Activated naive CD4-positive, alpha-beta T cell treated with anti-CD3 and anti-CD28 coated beads, Interleukin-2, amount 50 U/mL, for 72 hours (primary cell): ENCODE measurements at regions not wholly inside any gene's neighbourhood (a gene's known extent, or its start where the extent isn't known, plus 50 kb on each side); places are given as distances from the start of the nearest gene placed in this dataset.

Experiments
- ATAC-seq, 2 donors: fragments of 150-1000 bp; cut with Tn5 transposase; 2 replicates each; pipeline ENCODE4 v1.10.0; 2021; ENCODE audit warnings: mild to moderate bottlenecking in 2 of 2, moderate library complexity in 2 of 2
- DNase-seq, 2 donors: peaks; one replicate each; pipeline ENCODE4 v3.0.0; 2021 to 2022; ENCODE audit warnings: low spot score in 2 of 2
- H3K27ac Mint-ChIP-seq, 2 donors: one replicate each; pipeline ENCODE4 v1.8.0; 2022; ENCODE audit warnings: mild to moderate bottlenecking in 2 of 2, mixed read lengths in 2 of 2
- H3K36me3 Mint-ChIP-seq, 2 donors: one replicate each; pipeline ENCODE4 v1.8.0; 2022; ENCODE audit warnings: mixed read lengths in 2 of 2
- H3K9me3 Mint-ChIP-seq, 2 donors: one replicate each; pipeline ENCODE4 v1.8.0; 2022; ENCODE audit warnings: mixed read lengths in 2 of 2

GRCh38 chr7:12851142-12851541, 163.7 kb downstream of the ARL4A start:
- H3K36me3 Mint-ChIP-seq, result no peaks in the 10 kb centered on the region
- H3K9me3 Mint-ChIP-seq, result peaks cover 5 to 7% of the 10 kb centered on the region in 2 donors
- DNase-seq (no peak), ATAC-seq (no peak)
- H3K27ac Mint-ChIP-seq, result no peak overlapping the region

GRCh38 chr7:12851841-12852240, 164.4 kb downstream of the ARL4A start:
- ATAC-seq (no peak), DNase-seq (no peak)
- Mint-ChIP-seq H3K36me3 (no peaks in the 10 kb centered on the region), H3K9me3 (peaks cover 4 to 7% of the 10 kb centered on the region in 2 donors), H3K27ac (no peak overlapping the region)

- DNase-seq (no peak), ATAC-seq (no peak)
- H3K9me3 Mint-ChIP-seq, result no peaks in the 10 kb centered on the region
- H3K27ac Mint-ChIP-seq, result no peak overlapping the region
- H3K36me3 Mint-ChIP-seq, result no peaks in the 10 kb centered on the region
Measured at GRCh38 chr7:12855036-12855435, 167.6 kb downstream of the ARL4A start.

- no peak for ATAC-seq
- DNase-seq, result no peak
- H3K9me3 Mint-ChIP-seq, result no peaks in the 10 kb centered on the region
- no peak overlapping the region for H3K27ac Mint-ChIP-seq
- no peaks in the 10 kb centered on the region for H3K36me3 Mint-ChIP-seq
Measured at GRCh38 chr7:12859761-12860160, 172.3 kb downstream of the ARL4A start.

- ATAC-seq, result no peak
- no peak for DNase-seq
- no peaks in the 10 kb centered on the region for H3K36me3 Mint-ChIP-seq
- H3K9me3 Mint-ChIP-seq, result no peaks in the 10 kb centered on the region
- H3K27ac Mint-ChIP-seq, result no peak overlapping the region
Measured at GRCh38 chr7:12861070-12861469, 173.6 kb downstream of the ARL4A start.

- ATAC-seq (no peak), DNase-seq (no peak)
- H3K36me3 Mint-ChIP-seq, result no peaks in the 10 kb centered on the region
- H3K9me3 Mint-ChIP-seq, result no peaks in the 10 kb centered on the region
- no peak overlapping the region for H3K27ac Mint-ChIP-seq
Measured at GRCh38 chr7:12862146-12862545, 174.7 kb downstream of the ARL4A start.

- Mint-ChIP-seq H3K27ac (no peak overlapping the region), H3K9me3 (no peaks in the 10 kb centered on the region), H3K36me3 (no peaks in the 10 kb centered on the region)
- DNase-seq (no peak), ATAC-seq (no peak)
Measured at GRCh38 chr7:12864470-12865046, 177.1 kb downstream of the ARL4A start.

GRCh38 chr7:12865593-12865992, 178.2 kb downstream of the ARL4A start:
- no peak for DNase-seq
- H3K36me3 Mint-ChIP-seq, result no peaks in the 10 kb centered on the region
- ATAC-seq, result no peak
- no peaks in the 10 kb centered on the region for H3K9me3 Mint-ChIP-seq
- H3K27ac Mint-ChIP-seq, result no peak overlapping the region

GRCh38 chr7:12866207-12866606, 178.8 kb downstream of the ARL4A start:
- ATAC-seq, result no peak
- Mint-ChIP-seq H3K36me3 (no peaks in the 10 kb centered on the region), H3K9me3 (no peaks in the 10 kb centered on the region), H3K27ac (no peak overlapping the region)
- no peak for DNase-seq

GRCh38 chr7:12868027-12868426, 180.6 kb downstream of the ARL4A start:
- DNase-seq, result no peak
- Mint-ChIP-seq H3K27ac (no peak overlapping the region), H3K9me3 (no peaks in the 10 kb centered on the region), H3K36me3 (no peaks in the 10 kb centered on the region)
- ATAC-seq, result no peak

GRCh38 chr7:12870219-12870618, 182.8 kb downstream of the ARL4A start:
- Mint-ChIP-seq H3K36me3 (no peaks in the 10 kb centered on the region), H3K27ac (no peak overlapping the region), H3K9me3 (no peaks in the 10 kb centered on the region)
- ATAC-seq (no peak), DNase-seq (no peak)

GRCh38 chr7:12872487-12872886, 185.1 kb downstream of the ARL4A start:
- no peak for DNase-seq
- no peaks in the 10 kb centered on the region for H3K9me3 Mint-ChIP-seq
- H3K36me3 Mint-ChIP-seq, result no peaks in the 10 kb centered on the region
- H3K27ac Mint-ChIP-seq, result no peak overlapping the region
- ATAC-seq, result no peak

GRCh38 chr7:12873571-12873970, 186.1 kb downstream of the ARL4A start:
- no peak for ATAC-seq
- no peak for DNase-seq
- no peaks in the 10 kb centered on the region for H3K36me3 Mint-ChIP-seq
- no peaks in the 10 kb centered on the region for H3K9me3 Mint-ChIP-seq
- no peak overlapping the region for H3K27ac Mint-ChIP-seq

GRCh38 chr7:12879139-12879538, 191.7 kb downstream of the ARL4A start:
- DNase-seq (no peak), ATAC-seq (no peak)
- H3K9me3 Mint-ChIP-seq, result no peaks in the 10 kb centered on the region
- H3K27ac Mint-ChIP-seq, result no peak overlapping the region
- H3K36me3 Mint-ChIP-seq, result no peaks in the 10 kb centered on the region

- DNase-seq, result no peak
- no peaks in the 10 kb centered on the region for H3K9me3 Mint-ChIP-seq
- H3K36me3 Mint-ChIP-seq, result no peaks in the 10 kb centered on the region
- no peak for ATAC-seq
- H3K27ac Mint-ChIP-seq, result no peak overlapping the region
Measured at GRCh38 chr7:12881712-12882111, 194.3 kb downstream of the ARL4A start.

- no peaks in the 10 kb centered on the region for H3K36me3 Mint-ChIP-seq
- ATAC-seq (no peak), DNase-seq (no peak)
- no peak overlapping the region for H3K27ac Mint-ChIP-seq
- H3K9me3 Mint-ChIP-seq, result no peaks in the 10 kb centered on the region
Measured at GRCh38 chr7:12882710-12883109, 195.3 kb downstream of the ARL4A start.

GRCh38 chr7:12884033-12884432, 196.6 kb downstream of the ARL4A start:
- DNase-seq (no peak), ATAC-seq (no peak)
- Mint-ChIP-seq H3K27ac (no peak overlapping the region), H3K36me3 (no peaks in the 10 kb centered on the region), H3K9me3 (no peaks in the 10 kb centered on the region)

- ATAC-seq (peak in 1 of 2 donors; percentile 76), DNase-seq (no peak)
- Mint-ChIP-seq H3K36me3 (no peaks in the 10 kb centered on the region), H3K9me3 (no peaks in the 10 kb centered on the region), H3K27ac (no peak overlapping the region)
Measured at GRCh38 chr7:12884856-12885440, 197.5 kb downstream of the ARL4A start.
